ENCODE measurements at regions not wholly inside any gene's neighbourhood (a gene's known extent, or its start where the extent isn't known, plus 50 kb on each side); places are given as distances from the start of the nearest gene placed in this dataset.
"Not testable (repeated sequence)": the region's sequence is repeated elsewhere in the genome, so short reads cannot be mapped to it uniquely, and the experiment has no call there.

DNA sequence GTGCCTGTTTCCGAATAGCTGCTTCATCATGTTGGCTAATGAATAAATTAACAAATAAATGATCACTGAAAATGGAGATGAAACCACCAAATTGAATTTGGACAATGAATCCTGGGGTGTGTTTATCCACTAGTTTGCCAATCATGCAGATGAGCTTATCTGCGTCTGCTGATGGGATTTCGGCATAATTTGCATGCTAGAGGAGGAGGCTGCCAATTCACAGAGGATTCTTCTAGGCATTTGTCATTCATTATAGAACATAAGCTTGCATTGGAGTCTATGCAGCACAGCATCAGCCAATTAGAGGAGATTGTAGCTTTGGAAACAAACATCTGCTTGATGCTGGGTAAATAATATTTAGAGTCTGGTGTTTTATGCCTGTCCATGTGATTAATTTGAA, 123.1 kb downstream of the NPIPB5 start:
- peaks cover 0 to 2% of the 10 kb centered on the region in 2 donors for H3K9me3 ChIP-seq (ENCODE audit: control insufficient read depth in 2 of 2, insufficient read depth in 1 of 2, low read depth in 1 of 2, low read length in 1 of 2)
- 51 to 52% methylated on average over 3 of the region's 3 CpGs for WGBS, 2 donors
- no peak overlapping the region for H3K27ac ChIP-seq (ENCODE audit: low read depth in 2 of 2, low read length in 1 of 2)
- no peaks in the 10 kb centered on the region for H3K36me3 ChIP-seq (ENCODE audit: control insufficient read depth in 2 of 2, insufficient read depth in 2 of 2, low read length in 1 of 2)
- H3K4me1 ChIP-seq (ENCODE audit: control insufficient read depth in 2 of 2, insufficient read depth in 2 of 2, low read length in 1 of 2) = no peaks in the 10 kb centered on the region
- peaks cover 0 to 4% of the 10 kb centered on the region in 2 donors for H3K27me3 ChIP-seq (ENCODE audit: control insufficient read depth in 1 of 2, insufficient read depth in 2 of 2, low read length in 2 of 2)
- H3K4me3 ChIP-seq (ENCODE audit: low read depth in 1 of 2, low read length in 2 of 2) = no peak overlapping the region

DNA sequence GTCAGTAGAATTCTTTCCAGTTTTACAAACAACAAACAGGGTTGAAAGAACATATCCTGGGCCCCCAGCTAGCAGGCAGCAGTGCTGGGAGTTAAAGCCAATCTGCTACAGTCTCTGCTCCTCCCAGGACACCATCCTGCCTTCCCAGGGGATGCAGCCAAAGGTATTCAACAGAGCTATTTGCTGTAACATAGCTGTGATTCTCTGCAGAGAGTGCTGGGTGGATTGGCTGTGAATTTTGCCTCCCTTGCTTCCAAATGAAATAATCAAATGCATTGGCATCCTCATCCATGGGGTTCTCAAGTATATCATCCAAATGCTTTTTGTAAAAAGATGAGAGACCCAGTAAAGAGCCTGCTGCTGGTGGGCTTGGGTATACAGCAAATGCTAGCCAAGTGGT, 124.3 kb downstream of the NPIPB5 start:
- Histone ChIP-seq H3K4me1 (ENCODE audit: control insufficient read depth in 2 of 2, insufficient read depth in 2 of 2, low read length in 1 of 2) (no peaks in the 10 kb centered on the region), H3K9me3 (ENCODE audit: control insufficient read depth in 2 of 2, insufficient read depth in 1 of 2, low read depth in 1 of 2, low read length in 1 of 2) (peaks cover 0 to 2% of the 10 kb centered on the region in 2 donors), H3K4me3 (ENCODE audit: low read depth in 1 of 2, low read length in 2 of 2) (no peak overlapping the region), H3K36me3 (ENCODE audit: control insufficient read depth in 2 of 2, insufficient read depth in 2 of 2, low read length in 1 of 2) (no peaks in the 10 kb centered on the region), H3K27ac (ENCODE audit: low read depth in 2 of 2, low read length in 1 of 2) (no peak overlapping the region), H3K27me3 (ENCODE audit: control insufficient read depth in 1 of 2, insufficient read depth in 2 of 2, low read length in 2 of 2) (peaks cover 0 to 4% of the 10 kb centered on the region in 2 donors)

DNA sequence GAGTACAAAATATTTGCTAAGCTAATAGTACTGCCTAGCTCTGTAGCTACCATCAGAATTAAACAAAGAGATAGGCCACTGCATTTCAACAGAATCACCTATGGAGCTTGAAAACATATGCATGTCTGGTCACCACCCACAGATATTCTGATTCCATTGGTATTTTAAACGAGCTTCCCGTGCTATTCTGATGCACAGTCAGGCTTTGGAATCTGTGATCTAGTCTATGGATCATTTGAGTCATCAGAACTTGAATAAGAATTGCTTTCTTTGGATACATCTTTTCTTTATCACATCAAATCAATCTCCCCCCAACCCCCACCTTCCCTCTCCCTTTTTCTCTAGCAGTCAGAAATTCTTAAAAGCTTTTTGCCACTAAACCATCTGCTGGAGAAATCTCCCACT, 124.7 kb downstream of the NPIPB5 start:
- H3K36me3 ChIP-seq (ENCODE audit: control insufficient read depth in 2 of 2, insufficient read depth in 2 of 2, low read length in 1 of 2) = no peaks in the 10 kb centered on the region
- H3K9me3 ChIP-seq (ENCODE audit: control insufficient read depth in 2 of 2, insufficient read depth in 1 of 2, low read depth in 1 of 2, low read length in 1 of 2) = peaks cover 0 to 2% of the 10 kb centered on the region in 2 donors
- no peak overlapping the region for H3K27ac ChIP-seq (ENCODE audit: low read depth in 2 of 2, low read length in 1 of 2)
- H3K27me3 ChIP-seq (ENCODE audit: control insufficient read depth in 1 of 2, insufficient read depth in 2 of 2, low read length in 2 of 2) = peaks cover 0 to 4% of the 10 kb centered on the region in 2 donors
- WGBS, 2 donors = 10 to 17% methylated on average over 2 of the region's 2 CpGs
- H3K4me1 ChIP-seq (ENCODE audit: control insufficient read depth in 2 of 2, insufficient read depth in 2 of 2, low read length in 1 of 2) = no peaks in the 10 kb centered on the region
- H3K4me3 ChIP-seq (ENCODE audit: low read depth in 1 of 2, low read length in 2 of 2) = no peak overlapping the region

DNA sequence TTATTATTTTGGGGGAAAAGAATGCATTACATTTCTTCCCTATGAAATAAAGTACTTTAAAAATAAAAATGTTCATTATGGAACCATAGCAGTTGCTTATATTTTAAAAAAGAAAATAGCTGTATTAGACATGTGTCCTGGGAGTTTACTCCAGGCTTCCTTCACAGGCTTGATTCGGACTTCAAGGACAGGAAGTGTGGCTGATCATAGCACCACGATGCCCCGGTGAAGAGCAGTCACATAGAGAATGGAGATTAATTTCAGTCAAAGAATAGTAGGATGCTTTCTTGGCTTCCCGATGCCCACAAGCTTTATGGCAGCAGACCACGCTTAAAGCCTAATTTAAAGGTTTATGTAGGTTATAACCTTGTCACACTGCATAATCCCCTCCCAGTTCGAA, 125.1 kb downstream of the NPIPB5 start:
- no peak overlapping the region for H3K4me3 ChIP-seq (ENCODE audit: low read depth in 1 of 2, low read length in 2 of 2)
- H3K9me3 ChIP-seq (ENCODE audit: control insufficient read depth in 2 of 2, insufficient read depth in 1 of 2, low read depth in 1 of 2, low read length in 1 of 2) = peaks cover 0 to 2% of the 10 kb centered on the region in 2 donors
- H3K27ac ChIP-seq (ENCODE audit: low read depth in 2 of 2, low read length in 1 of 2) = no peak overlapping the region
- peaks cover 0 to 4% of the 10 kb centered on the region in 2 donors for H3K27me3 ChIP-seq (ENCODE audit: control insufficient read depth in 1 of 2, insufficient read depth in 2 of 2, low read length in 2 of 2)
- no peaks in the 10 kb centered on the region for H3K4me1 ChIP-seq (ENCODE audit: control insufficient read depth in 2 of 2, insufficient read depth in 2 of 2, low read length in 1 of 2)
- 40 to 43% methylated on average over 6 of the region's 6 CpGs for WGBS, 2 donors
- H3K36me3 ChIP-seq (ENCODE audit: control insufficient read depth in 2 of 2, insufficient read depth in 2 of 2, low read length in 1 of 2) = no peaks in the 10 kb centered on the region

DNA sequence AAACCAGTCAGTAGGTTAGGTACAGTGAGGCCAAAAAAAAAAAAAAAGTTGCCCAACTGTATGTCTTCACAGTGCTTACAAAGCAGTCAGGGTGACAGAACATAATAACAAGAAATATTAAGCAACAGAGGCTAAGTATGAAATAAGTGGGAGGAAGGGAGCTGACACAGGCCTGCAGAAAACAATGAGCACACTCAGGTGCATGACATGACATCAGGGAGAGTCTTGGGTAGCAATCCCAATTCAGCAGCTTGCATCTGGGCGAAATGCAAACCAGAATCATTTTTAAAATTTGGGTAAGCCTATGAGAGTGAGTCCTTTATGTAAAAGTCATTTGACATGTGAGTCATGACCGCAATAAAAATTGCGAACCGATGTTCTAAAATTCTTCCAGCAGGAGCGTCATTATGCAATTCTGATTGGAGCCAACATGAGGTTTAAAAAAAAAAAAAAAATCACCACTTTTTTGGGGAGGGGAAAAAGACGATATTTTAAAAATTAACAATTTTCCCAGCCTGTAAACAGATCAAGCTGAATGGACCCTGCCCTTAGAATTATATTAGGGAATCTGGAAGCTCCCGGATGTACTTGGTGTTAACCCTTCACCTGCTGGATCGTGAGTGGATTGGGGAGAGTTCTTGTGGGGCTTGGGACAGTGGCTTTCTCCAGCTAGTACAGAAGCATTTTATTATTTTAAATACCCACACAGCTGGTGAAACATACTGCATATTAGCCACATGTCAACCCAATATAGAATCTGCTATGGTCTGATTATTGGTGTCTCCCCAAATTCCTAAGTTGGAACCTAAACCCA, 127.9 kb downstream of the NPIPB5 start:
- Histone ChIP-seq H3K4me1 (ENCODE audit: control insufficient read depth in 2 of 2, insufficient read depth in 2 of 2, low read length in 1 of 2) (no peaks in the 10 kb centered on the region), H3K4me3 (ENCODE audit: low read depth in 1 of 2, low read length in 2 of 2) (no peak overlapping the region), H3K9me3 (ENCODE audit: control insufficient read depth in 2 of 2, insufficient read depth in 1 of 2, low read depth in 1 of 2, low read length in 1 of 2) (peaks cover 0 to 2% of the 10 kb centered on the region in 2 donors), H3K27me3 (ENCODE audit: control insufficient read depth in 1 of 2, insufficient read depth in 2 of 2, low read length in 2 of 2) (peaks cover 0 to 8% of the 10 kb centered on the region in 2 donors), H3K27ac (ENCODE audit: low read depth in 2 of 2, low read length in 1 of 2) (no peak overlapping the region), H3K36me3 (ENCODE audit: control insufficient read depth in 2 of 2, insufficient read depth in 2 of 2, low read length in 1 of 2) (no peaks in the 10 kb centered on the region)
- WGBS, 2 donors = 71 to 77% methylated on average over 8 of the region's 8 CpGs

DNA sequence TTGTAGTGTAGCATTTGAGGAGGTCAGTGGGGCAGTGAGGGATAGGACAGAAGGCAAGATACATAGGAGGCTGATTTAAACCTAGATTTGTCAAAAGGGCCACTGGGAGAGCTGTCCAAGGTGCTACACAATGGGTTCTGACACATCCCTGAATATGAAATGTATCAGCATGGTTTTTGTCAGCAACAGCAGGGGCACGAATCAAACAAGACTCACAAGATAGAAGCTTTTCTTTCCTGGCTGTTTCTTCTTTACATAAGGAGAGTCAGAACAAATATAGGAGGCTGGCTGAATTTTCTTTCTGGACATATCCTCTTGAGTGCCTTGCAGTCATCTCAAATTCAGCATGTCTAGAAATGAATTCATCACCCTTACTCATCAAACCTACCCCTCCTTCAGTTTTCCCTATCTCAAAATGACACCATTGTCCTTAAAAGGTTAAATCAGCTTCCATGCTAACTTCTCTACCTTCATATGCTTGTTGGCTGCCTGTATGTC, 130.5 kb downstream of the NPIPB5 start:
- Histone ChIP-seq H3K9me3 (ENCODE audit: control insufficient read depth in 2 of 2, insufficient read depth in 1 of 2, low read depth in 1 of 2, low read length in 1 of 2) (peaks cover 0 to 2% of the 10 kb centered on the region in 2 donors), H3K4me3 (ENCODE audit: low read depth in 1 of 2, low read length in 2 of 2) (no peak overlapping the region), H3K4me1 (ENCODE audit: control insufficient read depth in 2 of 2, insufficient read depth in 2 of 2, low read length in 1 of 2) (no peaks in the 10 kb centered on the region), H3K27me3 (ENCODE audit: control insufficient read depth in 1 of 2, insufficient read depth in 2 of 2, low read length in 2 of 2) (peaks cover 0 to 8% of the 10 kb centered on the region in 2 donors), H3K36me3 (ENCODE audit: control insufficient read depth in 2 of 2, insufficient read depth in 2 of 2, low read length in 1 of 2) (no peaks in the 10 kb centered on the region), H3K27ac (ENCODE audit: low read depth in 2 of 2, low read length in 1 of 2) (no peak overlapping the region)
- 35 to 38% methylated on average over 1 of the region's 1 CpG for WGBS, 2 donors

DNA sequence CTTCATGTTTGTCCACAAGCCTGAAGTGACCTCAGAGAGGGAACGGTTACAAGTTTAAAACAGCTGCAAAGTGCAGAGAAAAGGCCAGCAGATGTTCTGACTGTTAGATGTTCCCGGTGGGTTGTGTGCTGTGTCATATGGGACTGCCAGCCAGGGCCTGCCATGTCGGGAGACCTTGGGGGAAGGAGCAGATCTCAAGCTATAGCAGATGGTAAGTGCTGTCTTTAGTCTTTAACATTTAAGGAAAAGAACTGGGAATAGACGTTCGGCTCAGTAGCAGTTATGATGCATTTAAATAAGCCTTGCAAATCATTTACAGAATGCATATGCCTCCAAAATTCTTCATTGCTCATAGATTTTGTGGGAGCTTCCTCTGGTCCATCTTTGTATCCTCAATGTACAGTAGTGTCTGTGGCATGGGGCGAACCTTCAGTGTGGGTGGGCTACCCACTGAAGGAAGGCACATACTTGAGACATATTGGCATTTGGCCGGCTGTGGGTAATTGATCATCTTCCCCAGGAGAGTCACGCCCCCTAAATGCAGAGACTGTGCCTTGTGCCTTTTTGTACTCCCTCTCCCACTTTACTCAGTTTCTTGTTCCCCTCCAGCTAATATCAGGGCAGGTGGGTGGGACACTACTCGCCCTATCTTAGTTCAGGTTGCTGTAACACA, 131.9 kb downstream of the NPIPB5 start:
- H3K36me3 ChIP-seq (ENCODE audit: control insufficient read depth in 2 of 2, insufficient read depth in 2 of 2, low read length in 1 of 2) = no peaks in the 10 kb centered on the region
- no peak overlapping the region for H3K4me3 ChIP-seq (ENCODE audit: low read depth in 1 of 2, low read length in 2 of 2)
- peaks cover 0 to 2% of the 10 kb centered on the region in 2 donors for H3K9me3 ChIP-seq (ENCODE audit: control insufficient read depth in 2 of 2, insufficient read depth in 1 of 2, low read depth in 1 of 2, low read length in 1 of 2)
- H3K27me3 ChIP-seq (ENCODE audit: control insufficient read depth in 1 of 2, insufficient read depth in 2 of 2, low read length in 2 of 2) = peaks cover 0 to 5% of the 10 kb centered on the region in 2 donors
- H3K4me1 ChIP-seq (ENCODE audit: control insufficient read depth in 2 of 2, insufficient read depth in 2 of 2, low read length in 1 of 2) = no peaks in the 10 kb centered on the region
- no peak overlapping the region for H3K27ac ChIP-seq (ENCODE audit: low read depth in 2 of 2, low read length in 1 of 2)
- 65% methylated on average over 9 of the region's 9 CpGs for WGBS, 2 donors

DNA sequence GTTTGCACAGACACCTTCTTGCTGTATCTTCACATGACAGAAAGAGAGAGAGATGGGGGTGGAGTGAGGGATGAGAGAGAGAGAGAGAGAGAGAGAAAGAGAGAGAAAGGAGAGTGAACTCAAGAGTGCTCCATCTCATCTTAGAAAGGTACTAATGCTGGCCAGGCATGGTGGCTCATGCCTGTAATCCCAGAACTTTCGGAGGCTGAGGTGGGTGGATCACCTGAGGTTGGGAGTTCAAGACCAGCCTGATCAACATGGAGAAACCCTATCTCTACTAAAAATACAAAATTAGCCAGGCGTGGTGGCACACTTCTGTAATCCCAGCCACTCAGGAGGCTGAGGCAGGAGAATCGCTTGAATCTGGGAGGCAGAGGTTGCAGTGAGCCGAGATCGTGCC, 132.5 kb downstream of the NPIPB5 start:
- not testable (repeated sequence) for H3K9me3 ChIP-seq (ENCODE audit: control insufficient read depth in 2 of 2, insufficient read depth in 1 of 2, low read depth in 1 of 2, low read length in 1 of 2); H3K27me3 ChIP-seq (ENCODE audit: control insufficient read depth in 1 of 2, insufficient read depth in 2 of 2, low read length in 2 of 2); H3K4me1 ChIP-seq (ENCODE audit: control insufficient read depth in 2 of 2, insufficient read depth in 2 of 2, low read length in 1 of 2); H3K27ac ChIP-seq (ENCODE audit: low read depth in 2 of 2, low read length in 1 of 2); H3K4me3 ChIP-seq (ENCODE audit: low read depth in 1 of 2, low read length in 2 of 2); H3K36me3 ChIP-seq (ENCODE audit: control insufficient read depth in 2 of 2, insufficient read depth in 2 of 2, low read length in 1 of 2)
- WGBS, 2 donors = 88 to 91% methylated on average over 5 of the region's 5 CpGs

DNA sequence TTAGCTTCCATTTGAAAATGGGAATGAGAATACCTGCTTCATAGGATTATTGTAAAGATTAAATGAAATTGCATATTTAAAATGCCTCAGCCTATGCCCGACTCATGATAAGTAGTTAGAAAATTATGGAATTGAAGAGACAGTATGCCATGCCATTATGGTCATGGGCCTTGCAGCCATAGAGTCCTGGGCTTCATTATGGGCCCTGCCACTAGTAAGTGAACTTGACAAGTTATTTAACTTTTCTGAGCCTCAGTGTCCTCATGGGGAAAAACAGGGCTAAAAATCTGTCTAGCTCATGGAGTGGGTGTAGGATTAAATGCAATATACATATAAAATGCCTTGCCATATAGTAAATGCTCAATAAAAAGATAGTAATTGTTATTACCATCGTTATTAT, 133.2 kb downstream of the NPIPB5 start:
- Histone ChIP-seq H3K4me1 (ENCODE audit: control insufficient read depth in 2 of 2, insufficient read depth in 2 of 2, low read length in 1 of 2) (no peaks in the 10 kb centered on the region), H3K36me3 (ENCODE audit: control insufficient read depth in 2 of 2, insufficient read depth in 2 of 2, low read length in 1 of 2) (no peaks in the 10 kb centered on the region), H3K9me3 (ENCODE audit: control insufficient read depth in 2 of 2, insufficient read depth in 1 of 2, low read depth in 1 of 2, low read length in 1 of 2) (no peaks in the 10 kb centered on the region), H3K4me3 (ENCODE audit: low read depth in 1 of 2, low read length in 2 of 2) (no peak overlapping the region), H3K27me3 (ENCODE audit: control insufficient read depth in 1 of 2, insufficient read depth in 2 of 2, low read length in 2 of 2) (peaks cover 4 to 5% of the 10 kb centered on the region in 2 donors), H3K27ac (ENCODE audit: low read depth in 2 of 2, low read length in 1 of 2) (no peak overlapping the region)
- WGBS, 2 donors = 77 to 80% methylated on average over 2 of the region's 2 CpGs
